C4-2B (cell line): ENCODE measurements at regions not wholly inside any gene's neighbourhood (a gene's known extent, or its start where the extent isn't known, plus 50 kb on each side); places are given as distances from the start of the nearest gene placed in this dataset.

Experiments
- H3K27ac ChIP-seq: fragments of 450-650 bp; 2 replicates; pipeline ENCODE4 v1.5.1; 2017
- CTCF ChIP-seq: fragments of 450-650 bp; conservative IDR thresholded peaks from 2 replicates; pipeline ENCODE4 v1.5.1; 2017; ENCODE audit warnings: mild to moderate bottlenecking
- ZFX ChIP-seq: fragments of 450-650 bp; IDR thresholded peaks from 2 replicates; pipeline ENCODE4 v1.6.1; 2017

- peak overlapping the region; percentile 31; the same call in 1 of the 2 replicates for H3K27ac ChIP-seq
- TF ChIP-seq ZFX, result no peak
- no peak for TF ChIP-seq CTCF
These were observed 189.4 kb upstream of the PREP start for GRCh38 chr6:105592329-105592728.

GRCh38 chr6:105591053-105591452 is 188.2 kb upstream of the PREP start:
- no peak for TF ChIP-seq ZFX
- no peak for TF ChIP-seq CTCF
- H3K27ac ChIP-seq, result no peak overlapping the region

- TF ChIP-seq CTCF (no peak), ZFX (no peak)
- no peak overlapping the region for H3K27ac ChIP-seq
These were observed 185.3 kb upstream of the PREP start for GRCh38 chr6:105588123-105588710.

GRCh38 chr6:105587349-105588122 is 184.7 kb upstream of the PREP start:
- H3K27ac ChIP-seq, result no peak overlapping the region
- TF ChIP-seq ZFX (no peak), CTCF (no peak)

- no peak for TF ChIP-seq CTCF
- no peak for TF ChIP-seq ZFX
- H3K27ac ChIP-seq, result no peak overlapping the region
These were observed 175.4 kb upstream of the PREP start for GRCh38 chr6:105578179-105578707.

- no peak for TF ChIP-seq CTCF
- H3K27ac ChIP-seq, result no peak overlapping the region
These were observed 170.7 kb upstream of the PREP start for GRCh38 chr6:105573556-105573955.

- TF ChIP-seq CTCF, result no peak
- TF ChIP-seq ZFX, result no peak
- no peak overlapping the region for H3K27ac ChIP-seq
These were observed 170.3 kb upstream of the PREP start for GRCh38 chr6:105573138-105573537.
